Stimulated activated naive CD8-positive, alpha-beta T cell treated with anti-CD3 and anti-CD28 coated beads, Interleukin-15, amount 100 ng/mL, for 72 hours (primary cell): ENCODE measurements at regions not wholly inside any gene's neighbourhood (a gene's known extent, or its start where the extent isn't known, plus 50 kb on each side); places are given as distances from the start of the nearest gene placed in this dataset.
A peak's percentile ranks its signal among the peaks of the same experiment; 100 is the strongest.

Experiments used
- ATAC-seq: fragments of 150-1000 bp; cut with Tn5 transposase; 2 replicates; pipeline ENCODE4 v1.10.0; 2021; ENCODE audit warnings: mild to moderate bottlenecking, moderate library complexity
- DNase-seq, 2 donors: peaks; one replicate each; pipeline ENCODE4 v3.0.0; 2021 to 2022
- H3K27ac Mint-ChIP-seq, 2 donors: one replicate each; pipeline ENCODE4 v1.8.0; 2022; ENCODE audit warnings: mild to moderate bottlenecking in 2 of 2, mixed read lengths in 2 of 2, moderate library complexity in 2 of 2
- H3K27me3 Mint-ChIP-seq: one replicate; pipeline ENCODE4 v1.8.0; 2022; ENCODE audit warnings: mixed read lengths
- H3K4me1 Mint-ChIP-seq: one replicate; pipeline ENCODE4 v1.8.0; 2022; ENCODE audit warnings: mild to moderate bottlenecking, mixed read lengths
- H3K4me3 Mint-ChIP-seq, 2 donors: one replicate each; pipeline ENCODE4 v1.8.0; 2022; ENCODE audit warnings: mild to moderate bottlenecking in 2 of 2, mixed read lengths in 2 of 2, moderate library complexity in 1 of 2
- H3K9me3 Mint-ChIP-seq, 2 donors: one replicate each; pipeline ENCODE4 v1.8.0; 2022; ENCODE audit warnings: mixed read lengths in 2 of 2

DNA sequence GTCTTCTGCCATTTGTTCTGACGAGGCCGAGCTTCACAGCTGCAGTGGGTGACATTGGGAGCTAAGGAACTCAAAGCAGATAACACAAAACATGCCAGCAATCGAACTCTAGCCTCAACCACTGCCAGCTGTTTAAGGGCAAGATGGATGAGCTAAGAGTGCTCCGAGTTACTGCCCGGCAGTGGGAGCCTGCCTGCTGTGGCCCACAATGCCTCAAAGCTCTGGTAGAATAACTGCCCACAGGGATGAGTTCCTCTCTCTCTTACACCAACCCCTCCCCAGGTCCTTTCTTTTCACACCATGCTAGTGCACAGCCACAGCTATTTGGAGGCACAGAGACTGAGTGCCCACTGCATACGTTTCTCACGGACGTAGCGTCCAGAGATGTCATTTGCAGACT is 330.5 kb downstream of the FGF9 start:
- no peak overlapping the region for H3K4me3 Mint-ChIP-seq
- no peak overlapping the region for H3K27ac Mint-ChIP-seq
- ATAC-seq: no peak
- no peak for DNase-seq
- peaks cover 16% of the 10 kb centered on the region for H3K27me3 Mint-ChIP-seq
- no peaks in the 10 kb centered on the region for H3K9me3 Mint-ChIP-seq
- no peaks in the 10 kb centered on the region for H3K4me1 Mint-ChIP-seq

DNA sequence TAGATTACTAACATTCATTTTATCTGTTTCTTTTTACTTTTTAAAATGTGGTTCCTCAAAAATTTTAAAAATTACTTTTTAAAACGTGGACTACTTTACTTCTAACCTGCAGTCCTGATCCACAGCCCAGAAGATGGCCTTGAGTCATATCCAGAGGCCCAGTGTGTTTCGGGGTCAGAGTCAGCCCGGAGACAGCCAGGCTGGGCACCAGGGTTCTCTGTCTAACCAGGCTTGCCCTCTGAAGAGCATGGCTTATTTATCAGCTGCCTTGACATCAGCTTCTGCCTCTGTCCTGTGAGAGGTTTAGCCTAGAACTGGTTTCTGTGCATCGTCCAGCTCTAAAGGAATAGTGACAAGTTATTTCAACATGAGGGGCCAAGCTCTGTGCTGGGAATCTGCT is 332.0 kb downstream of the FGF9 start:
- Mint-ChIP-seq H3K4me3 (no peak overlapping the region), H3K9me3 (peaks cover 2 to 10% of the 10 kb centered on the region in 2 donors), H3K27me3 (peaks cover 16% of the 10 kb centered on the region), H3K4me1 (no peaks in the 10 kb centered on the region), H3K27ac (no peak overlapping the region)
- ATAC-seq (no peak), DNase-seq (no peak)

DNA sequence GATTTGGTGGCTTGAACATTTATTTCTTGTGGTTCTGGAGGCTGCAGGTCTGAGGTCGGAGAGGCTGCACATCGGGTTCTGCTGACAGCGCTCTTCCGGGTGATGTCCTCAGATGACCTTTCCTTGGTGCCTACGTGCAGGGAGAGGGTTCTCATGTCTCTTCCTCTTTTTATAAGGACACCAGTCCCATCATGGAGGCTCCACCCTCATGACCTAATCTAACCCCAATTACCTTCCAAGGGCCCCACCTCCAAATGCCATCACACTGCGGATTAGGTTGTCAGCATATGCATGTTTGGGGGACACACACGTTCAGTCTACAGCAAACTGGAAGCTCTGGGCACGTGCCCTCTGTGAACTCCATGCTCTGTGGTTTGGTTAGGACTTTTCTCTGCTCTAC is 338.6 kb downstream of the FGF9 start:
- Mint-ChIP-seq H3K4me1 (no peaks in the 10 kb centered on the region), H3K27me3 (no peaks in the 10 kb centered on the region), H3K4me3 (no peak overlapping the region), H3K27ac (no peak overlapping the region), H3K9me3 (peaks cover 5 to 22% of the 10 kb centered on the region in 2 donors)
- ATAC-seq: no peak
- no peak for DNase-seq

DNA sequence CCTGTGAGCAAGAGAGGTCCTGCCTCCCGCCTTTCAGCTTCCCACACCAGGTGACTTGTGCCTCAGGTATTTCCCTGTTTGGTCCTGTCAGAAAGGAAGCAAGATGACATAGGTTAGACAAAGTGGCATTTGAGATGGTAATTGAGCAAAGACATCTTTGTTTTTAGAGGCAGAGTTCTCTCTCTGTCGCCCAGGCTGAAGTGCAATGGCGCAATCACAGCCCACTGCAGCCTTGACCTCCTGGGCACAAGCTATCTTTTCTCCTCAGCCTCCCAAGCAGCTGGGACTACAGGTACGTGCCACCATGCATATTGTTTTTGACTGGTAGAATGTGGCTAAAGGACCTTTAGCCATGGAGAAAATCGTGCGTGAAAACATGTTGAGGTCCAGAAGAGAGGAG is 339.1 kb downstream of the FGF9 start:
- Mint-ChIP-seq H3K9me3 (peaks cover 5 to 22% of the 10 kb centered on the region in 2 donors), H3K4me3 (no peak overlapping the region), H3K4me1 (no peaks in the 10 kb centered on the region), H3K27me3 (no peaks in the 10 kb centered on the region), H3K27ac (no peak overlapping the region)
- DNase-seq (no peak), ATAC-seq (no peak)

DNA sequence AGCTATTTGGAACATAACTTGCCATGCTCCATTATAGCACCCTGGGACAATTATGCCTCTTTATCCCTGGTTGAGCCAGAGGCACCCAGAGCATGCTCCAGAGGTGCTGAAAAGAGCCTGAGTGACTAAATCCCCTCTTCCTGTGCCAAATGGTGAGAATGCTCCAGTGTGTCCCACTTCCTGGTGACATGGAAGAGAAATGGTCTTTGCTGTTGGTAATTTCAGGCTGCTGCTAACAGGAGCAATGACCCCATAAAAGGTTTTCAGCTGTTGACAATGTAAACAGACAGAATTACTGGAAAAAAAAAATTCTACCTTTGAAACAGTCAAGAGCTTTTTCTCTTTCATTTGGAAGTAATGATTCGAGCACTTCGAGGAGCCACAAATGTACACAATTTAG is 341.8 kb downstream of the FGF9 start:
- Mint-ChIP-seq H3K27ac (no peak overlapping the region), H3K4me3 (no peak overlapping the region), H3K9me3 (peaks cover 5 to 13% of the 10 kb centered on the region in 2 donors), H3K4me1 (peaks cover 8% of the 10 kb centered on the region), H3K27me3 (no peaks in the 10 kb centered on the region)
- ATAC-seq: no peak
- no peak for DNase-seq

DNA sequence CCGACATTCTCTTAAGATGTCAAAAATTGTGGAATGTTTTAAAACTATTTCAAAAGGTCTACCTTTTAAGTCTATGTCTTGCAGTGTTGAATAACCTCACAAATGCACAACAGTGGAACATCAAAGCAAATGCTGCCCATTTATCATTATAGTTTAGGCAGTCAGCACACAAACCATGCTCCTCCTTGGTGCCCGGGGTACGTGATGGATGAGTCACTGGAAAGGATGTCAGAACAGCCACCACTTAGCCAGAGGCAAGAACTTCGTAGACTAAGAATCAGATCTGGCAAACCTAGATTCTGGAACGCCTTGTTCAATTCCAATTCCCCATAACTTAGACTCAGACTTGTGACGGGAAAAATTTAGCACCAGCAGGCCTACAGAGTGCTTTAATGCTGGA is 343.6 kb downstream of the FGF9 start:
- Mint-ChIP-seq H3K27ac (no peak overlapping the region), H3K9me3 (no peaks in the 10 kb centered on the region), H3K4me3 (no peak overlapping the region), H3K4me1 (peaks cover 16% of the 10 kb centered on the region), H3K27me3 (no peaks in the 10 kb centered on the region)
- no peak for ATAC-seq
- no peak for DNase-seq

DNA sequence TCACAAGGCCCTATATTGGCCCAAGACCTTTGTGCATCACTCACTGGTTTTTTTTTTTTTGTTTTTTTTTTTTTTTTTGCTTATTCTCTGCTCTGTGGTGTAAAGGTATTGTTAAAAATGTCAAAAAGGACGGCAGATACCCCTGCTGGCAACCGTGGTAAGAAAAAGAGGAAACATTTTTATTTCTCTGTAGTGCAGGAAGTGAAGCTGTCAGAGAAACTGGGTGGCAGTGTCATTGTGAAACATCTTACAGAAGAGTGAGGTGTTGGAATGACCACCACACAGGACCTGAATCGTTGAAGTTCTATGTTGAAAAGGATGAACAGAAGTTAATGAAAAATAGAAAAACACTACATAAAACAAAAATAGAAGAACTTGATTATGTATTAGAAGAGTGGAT is 346.4 kb downstream of the FGF9 start:
- DNase-seq (no peak), ATAC-seq (peak; percentile 69)
- Mint-ChIP-seq H3K27ac (no peak overlapping the region), H3K27me3 (no peaks in the 10 kb centered on the region), H3K9me3 (no peaks in the 10 kb centered on the region), H3K4me1 (peaks cover 16% of the 10 kb centered on the region), H3K4me3 (no peak overlapping the region)

DNA sequence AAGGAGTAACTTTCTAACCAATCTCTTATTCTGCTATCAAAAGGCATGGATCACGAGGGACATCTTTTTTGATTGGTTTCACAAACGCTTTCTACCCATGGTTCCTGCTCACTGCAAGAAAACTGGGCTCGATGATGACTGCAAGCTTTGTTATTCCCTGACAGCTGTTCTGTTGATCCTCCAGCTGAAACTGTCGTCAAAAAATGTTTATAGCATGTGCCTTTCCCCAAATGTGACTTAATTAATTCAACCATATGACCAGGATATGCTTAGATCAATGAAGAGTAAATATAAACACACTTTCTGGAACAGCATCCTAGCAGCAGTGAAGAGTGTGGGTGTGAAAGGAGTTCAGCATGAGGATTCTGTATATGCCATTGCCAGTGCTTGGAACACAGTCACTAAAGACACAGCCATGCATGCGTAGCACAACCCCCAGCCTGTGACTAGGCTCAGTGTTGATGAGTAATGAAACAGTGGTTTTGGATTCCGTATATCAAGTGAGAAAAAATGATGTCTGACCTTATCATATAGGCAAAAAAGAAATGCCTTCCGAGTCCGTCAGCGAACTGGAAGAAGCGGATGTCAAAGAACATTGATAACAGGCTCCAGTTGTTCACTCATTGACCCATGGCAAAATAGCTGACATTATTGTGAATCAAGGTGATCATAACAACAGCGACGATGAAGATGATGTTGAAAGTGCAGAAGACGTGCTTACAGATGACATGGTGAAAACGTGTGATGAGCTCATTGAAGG is 347.4 kb downstream of the FGF9 start:
- Mint-ChIP-seq H3K4me3 (no peak overlapping the region), H3K27ac (no peak overlapping the region), H3K4me1 (peaks cover 16% of the 10 kb centered on the region), H3K27me3 (no peaks in the 10 kb centered on the region), H3K9me3 (no peaks in the 10 kb centered on the region)
- DNase-seq (no peak), ATAC-seq (peak; percentile 53)

DNA sequence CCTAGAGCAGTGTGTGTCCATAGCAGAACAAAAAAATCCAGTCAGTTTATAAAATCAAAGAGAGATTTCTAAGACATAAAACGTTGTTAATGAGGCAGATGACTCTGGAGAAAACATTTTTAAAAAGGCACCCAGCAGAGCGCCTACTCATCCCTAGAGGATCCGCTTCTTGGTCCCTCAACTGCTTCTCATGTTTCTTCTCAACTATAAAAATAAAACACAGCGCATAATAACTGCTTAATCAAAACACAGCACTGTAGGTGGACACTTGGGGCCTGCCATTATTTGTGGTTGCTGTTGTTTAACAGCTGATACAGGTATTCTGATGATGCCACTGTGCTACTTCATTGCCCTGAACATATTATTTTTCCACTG is 347.9 kb downstream of the FGF9 start:
- Mint-ChIP-seq H3K27ac (no peak overlapping the region), H3K4me3 (no peak overlapping the region), H3K27me3 (no peaks in the 10 kb centered on the region), H3K9me3 (no peaks in the 10 kb centered on the region), H3K4me1 (peaks cover 16% of the 10 kb centered on the region)
- DNase-seq (no peak), ATAC-seq (peak; percentile 50)

DNA sequence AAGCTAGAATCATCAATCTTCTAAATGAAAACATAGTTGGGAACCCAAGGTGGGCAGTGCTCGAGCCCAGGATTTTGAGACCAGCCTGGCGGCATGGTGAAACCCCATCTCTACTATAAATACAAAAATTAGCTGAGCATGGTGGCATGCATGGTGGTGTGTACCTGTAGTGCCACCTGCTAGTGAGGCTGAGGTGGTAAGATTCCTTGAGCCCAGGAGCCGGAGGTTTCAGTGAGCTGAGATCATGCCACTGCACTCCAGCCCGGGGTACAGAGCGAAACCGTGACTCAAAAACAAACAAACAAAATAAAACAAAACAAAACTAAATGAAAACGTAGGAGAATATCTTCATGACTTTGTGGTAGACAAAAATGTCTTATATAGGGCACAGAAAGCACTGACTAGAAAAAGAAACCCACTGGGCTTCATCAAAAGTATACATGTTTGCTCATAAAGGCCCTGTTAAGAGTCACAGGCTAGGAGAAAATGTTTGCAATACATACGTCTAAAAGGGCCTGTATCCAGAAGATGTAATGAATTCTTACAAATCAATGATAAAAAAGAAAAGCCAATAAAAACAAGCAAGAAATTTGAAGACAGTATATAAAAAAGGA is 353.6 kb downstream of the FGF9 start:
- Mint-ChIP-seq H3K27ac (no peak overlapping the region), H3K4me1 (no peaks in the 10 kb centered on the region), H3K9me3 (no peaks in the 10 kb centered on the region), H3K4me3 (no peak overlapping the region), H3K27me3 (no peaks in the 10 kb centered on the region)
- DNase-seq (no peak), ATAC-seq (no peak)

DNA sequence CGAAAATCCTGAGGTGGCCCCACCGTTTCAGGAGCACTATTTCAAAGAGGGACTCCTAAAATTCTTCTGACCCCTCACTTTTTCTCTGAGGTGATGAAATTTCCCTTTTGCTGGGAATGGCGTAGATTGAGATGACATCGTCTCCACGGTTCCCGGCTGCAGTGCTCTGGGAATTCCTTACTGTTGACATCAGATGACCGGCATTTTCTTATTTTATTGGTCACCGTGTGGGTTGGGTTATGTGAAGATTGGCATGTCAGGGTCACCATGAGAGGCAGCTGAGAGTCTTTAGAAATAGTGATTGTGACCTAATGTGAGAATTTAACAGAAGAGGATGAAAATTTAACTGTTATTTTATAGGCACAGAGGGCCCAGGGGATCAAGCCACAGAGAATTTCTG is 356.7 kb downstream of the FGF9 start:
- ATAC-seq: no peak
- H3K4me3 Mint-ChIP-seq: no peak overlapping the region
- no peak for DNase-seq
- H3K27me3 Mint-ChIP-seq: peaks cover 9% of the 10 kb centered on the region
- peaks cover 0 to 7% of the 10 kb centered on the region in 2 donors for H3K9me3 Mint-ChIP-seq
- H3K4me1 Mint-ChIP-seq: peaks cover 4% of the 10 kb centered on the region
- H3K27ac Mint-ChIP-seq: no peak overlapping the region

DNA sequence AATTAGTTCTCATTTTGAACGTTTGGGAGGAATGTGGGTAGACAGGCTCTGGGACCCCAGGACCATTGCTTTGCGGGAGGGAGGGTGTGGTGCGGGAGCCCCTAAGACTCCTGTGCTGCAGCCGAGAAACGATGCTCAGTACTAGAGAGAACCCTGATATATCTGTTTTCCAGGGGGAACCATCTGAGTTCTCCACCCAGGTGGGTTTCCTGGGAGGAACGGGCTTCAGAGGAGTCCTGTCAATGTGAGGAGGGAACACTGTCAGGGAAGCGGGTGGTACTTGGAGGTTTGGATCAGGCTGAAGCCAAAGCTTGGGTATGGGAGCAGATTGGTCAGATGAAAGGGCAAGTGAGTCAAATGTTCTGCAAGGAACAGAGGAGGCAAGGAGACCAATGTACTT is 358.0 kb downstream of the FGF9 start:
- H3K4me3 Mint-ChIP-seq: no peak overlapping the region
- H3K4me1 Mint-ChIP-seq: peaks cover 4% of the 10 kb centered on the region
- no peak overlapping the region for H3K27ac Mint-ChIP-seq
- ATAC-seq (no peak), DNase-seq (no peak)
- H3K27me3 Mint-ChIP-seq: peaks cover 9% of the 10 kb centered on the region
- peaks cover 5 to 7% of the 10 kb centered on the region in 2 donors for H3K9me3 Mint-ChIP-seq

DNA sequence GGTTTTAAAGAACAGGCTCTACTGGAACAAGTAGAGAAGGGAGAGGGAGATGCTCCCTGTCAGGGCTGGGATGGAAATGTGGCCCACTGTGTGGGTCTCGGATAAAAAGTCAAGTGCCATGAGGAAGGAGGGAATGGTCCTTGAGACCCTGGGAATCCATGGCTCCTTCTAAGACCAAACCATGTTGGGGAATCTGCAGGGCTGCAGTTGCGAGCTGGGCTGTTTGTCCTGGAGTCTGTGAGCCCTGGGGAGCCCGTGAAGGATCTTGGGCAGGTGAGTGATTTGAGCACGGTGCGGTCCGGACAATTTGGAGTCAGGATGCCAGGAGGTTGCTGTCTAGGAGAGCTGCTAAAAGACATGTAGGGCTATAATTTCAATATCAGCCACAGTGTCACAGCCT is 359.4 kb downstream of the FGF9 start:
- no peak overlapping the region for H3K4me3 Mint-ChIP-seq
- peaks cover 9% of the 10 kb centered on the region for H3K27me3 Mint-ChIP-seq
- peaks cover 4% of the 10 kb centered on the region for H3K4me1 Mint-ChIP-seq
- DNase-seq (no peak), ATAC-seq (no peak)
- H3K9me3 Mint-ChIP-seq: peaks cover 5 to 7% of the 10 kb centered on the region in 2 donors
- no peak overlapping the region for H3K27ac Mint-ChIP-seq

DNA sequence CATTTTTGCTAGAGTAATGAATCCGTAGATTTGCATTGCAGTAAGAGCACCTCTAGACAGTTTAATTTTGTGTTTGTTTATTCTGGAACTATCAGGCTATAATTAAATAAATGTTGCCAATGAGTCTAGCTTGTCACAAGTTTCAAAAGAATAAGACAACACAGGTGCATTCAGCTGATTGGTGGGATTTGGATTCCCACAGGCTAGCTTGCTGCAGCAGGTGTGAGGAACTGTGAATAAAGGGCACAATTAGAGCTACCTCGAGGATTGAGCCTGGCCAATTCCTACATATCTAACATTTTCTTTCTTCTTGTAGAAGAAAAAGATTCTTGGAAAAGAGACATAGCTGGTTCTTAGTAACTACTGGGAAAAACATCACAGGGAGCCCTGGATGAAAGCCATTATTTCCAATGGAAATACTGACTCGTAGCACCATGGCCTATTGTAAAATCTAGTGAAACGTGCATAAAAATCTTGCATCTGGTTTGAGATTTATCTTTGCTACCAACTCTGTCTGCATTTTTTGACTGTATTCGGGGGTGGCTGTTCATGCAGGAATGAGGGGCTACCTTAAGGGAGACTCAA is 360.9 kb downstream of the FGF9 start:
- no peak overlapping the region for H3K4me3 Mint-ChIP-seq
- DNase-seq (no peak), ATAC-seq (no peak)
- H3K4me1 Mint-ChIP-seq: peaks cover 4% of the 10 kb centered on the region
- H3K9me3 Mint-ChIP-seq: peaks cover 5 to 7% of the 10 kb centered on the region in 2 donors
- H3K27ac Mint-ChIP-seq: no peak overlapping the region
- peaks cover 9% of the 10 kb centered on the region for H3K27me3 Mint-ChIP-seq

DNA sequence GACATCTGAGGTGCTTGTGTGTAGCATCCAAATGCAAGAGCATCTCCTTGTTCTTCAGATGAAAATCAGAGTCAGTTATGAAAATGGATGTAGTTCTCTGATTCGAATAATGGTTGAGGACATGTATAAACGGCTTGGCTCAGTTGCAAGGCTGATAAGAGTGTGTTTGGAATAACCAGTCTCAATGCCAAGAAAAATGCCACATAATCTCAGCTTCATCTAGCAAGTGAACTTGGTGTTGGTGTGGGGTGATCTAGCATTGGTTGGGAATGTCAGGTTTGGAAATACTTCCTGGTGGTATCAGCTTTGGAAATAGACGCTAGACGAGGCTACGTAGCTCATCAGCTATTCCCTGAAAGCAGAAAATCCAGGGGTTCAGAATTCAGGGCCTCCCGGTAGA is 362.0 kb downstream of the FGF9 start:
- no peak overlapping the region for H3K27ac Mint-ChIP-seq
- no peak for ATAC-seq
- H3K9me3 Mint-ChIP-seq: peaks cover 5 to 7% of the 10 kb centered on the region in 2 donors
- peaks cover 4% of the 10 kb centered on the region for H3K4me1 Mint-ChIP-seq
- peaks cover 9% of the 10 kb centered on the region for H3K27me3 Mint-ChIP-seq
- DNase-seq: no peak
- H3K4me3 Mint-ChIP-seq: no peak overlapping the region

DNA sequence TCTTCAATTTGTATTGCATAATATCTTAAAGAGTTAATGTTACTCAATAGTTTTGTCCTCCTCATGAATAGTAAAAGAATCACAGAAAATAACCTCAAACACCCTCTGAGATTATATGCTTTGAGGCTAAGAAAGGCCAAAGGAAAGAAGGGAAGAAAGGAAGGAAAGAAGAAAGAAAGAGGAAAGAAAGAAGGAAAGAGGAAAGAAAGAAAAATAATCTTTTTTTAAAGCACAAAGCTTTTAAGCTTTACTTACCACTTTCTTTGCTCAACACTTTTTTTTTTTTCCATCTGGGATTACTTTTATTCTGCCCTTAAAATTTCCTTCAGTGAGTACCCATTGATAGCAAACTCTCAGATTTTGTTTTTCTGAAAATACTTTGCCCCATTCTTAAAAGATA is 369.1 kb downstream of the FGF9 start:
- peaks cover 19% of the 10 kb centered on the region for H3K4me1 Mint-ChIP-seq
- DNase-seq (no peak), ATAC-seq (no peak)
- peaks cover 0 to 8% of the 10 kb centered on the region in 2 donors for H3K9me3 Mint-ChIP-seq
- H3K4me3 Mint-ChIP-seq: no peak overlapping the region
- H3K27ac Mint-ChIP-seq: no peak overlapping the region
- H3K27me3 Mint-ChIP-seq: no peaks in the 10 kb centered on the region
